Urinary bladder (tissue), 3 donors: ENCODE measurements at regions not wholly inside any gene's neighbourhood (a gene's known extent, or its start where the extent isn't known, plus 50 kb on each side); places are given as distances from the start of the nearest gene placed in this dataset.

ENCODE experiments used
- DNase-seq: peaks from one replicate; pipeline ENCODE4 v3.0.0-alpha.2; 2015; ENCODE audit errors: extremely low spot score
- H3K27ac ChIP-seq: one replicate; pipeline ENCODE4 v1.5.1; 2013; ENCODE audit warnings: low read depth, mild to moderate bottlenecking, moderate library complexity
- H3K36me3 ChIP-seq: one replicate; pipeline ENCODE4 v1.6.1; 2013; ENCODE audit warnings: mild to moderate bottlenecking, moderate library complexity; ENCODE audit not compliant: insufficient read depth
- H3K4me1 ChIP-seq: one replicate; pipeline ENCODE4 v1.6.1; 2013; ENCODE audit warnings: mild to moderate bottlenecking, moderate library complexity; ENCODE audit not compliant: insufficient read depth
- H3K4me3 ChIP-seq: one replicate; pipeline ENCODE4 v1.5.1; 2013; ENCODE audit warnings: low read depth, low read length
- WGBS: extraction: QIAGEN DNeasy Blood & Tissue Kit; methylation state at CpG from one replicate; pipeline ENCODE4 v1.1.7; 2013; 5-methylcytosine and 5-hydroxymethylcytosine counted together
- donor health status: healthy with polysubstance abuse.
- donor health status: healthy.

DNA sequence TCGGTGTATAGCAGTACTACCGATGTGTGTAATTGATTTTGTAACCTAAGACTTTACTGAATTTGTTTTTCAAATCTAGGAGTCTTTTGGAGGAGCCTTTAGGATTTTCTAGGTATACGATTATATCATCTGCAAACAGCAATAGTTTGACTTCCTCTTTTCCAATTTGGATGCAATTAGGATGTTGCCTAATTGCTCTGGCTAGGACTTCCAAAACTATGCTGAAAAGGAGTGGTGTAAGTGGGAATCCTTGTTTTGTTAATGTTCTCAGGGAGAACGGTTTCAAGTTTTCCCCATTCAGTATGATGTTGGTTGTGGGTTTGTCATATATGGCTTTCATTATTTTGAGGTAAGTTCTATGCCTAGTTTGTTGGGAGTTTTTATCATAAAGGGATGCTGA, 171.6 kb upstream of the PDE3A start:
- Histone ChIP-seq H3K36me3 (no peaks in the 10 kb centered on the region), H3K4me1 (no peaks in the 10 kb centered on the region), H3K4me3 (no peak overlapping the region), H3K27ac (no peak overlapping the region)
- 92% methylated on average over 4 of the region's 4 CpGs for WGBS
- no peak for DNase-seq

DNA sequence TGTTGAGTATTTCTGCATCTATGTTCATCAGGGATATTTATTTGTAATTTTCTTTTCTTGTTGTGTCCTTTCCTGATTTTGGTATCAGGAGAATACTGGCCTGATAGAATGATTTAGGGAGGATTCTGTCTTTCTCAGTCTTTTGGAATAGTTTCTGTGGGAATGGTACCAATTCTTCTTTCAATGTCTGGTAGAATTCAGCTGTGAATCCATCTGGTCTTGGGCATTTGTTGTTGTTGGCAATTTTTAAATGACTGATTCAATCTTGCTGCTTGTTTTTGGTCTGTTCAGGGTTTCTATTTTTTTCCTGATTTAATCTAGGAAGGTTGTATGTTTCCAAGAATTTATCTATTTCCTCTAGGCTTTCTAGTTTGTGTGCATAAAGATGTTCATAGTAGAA, 170.9 kb upstream of the PDE3A start:
- H3K4me3 ChIP-seq: no peak overlapping the region
- no peak overlapping the region for H3K27ac ChIP-seq
- DNase-seq: no peak
- H3K36me3 ChIP-seq: no peaks in the 10 kb centered on the region
- no peaks in the 10 kb centered on the region for H3K4me1 ChIP-seq

DNA sequence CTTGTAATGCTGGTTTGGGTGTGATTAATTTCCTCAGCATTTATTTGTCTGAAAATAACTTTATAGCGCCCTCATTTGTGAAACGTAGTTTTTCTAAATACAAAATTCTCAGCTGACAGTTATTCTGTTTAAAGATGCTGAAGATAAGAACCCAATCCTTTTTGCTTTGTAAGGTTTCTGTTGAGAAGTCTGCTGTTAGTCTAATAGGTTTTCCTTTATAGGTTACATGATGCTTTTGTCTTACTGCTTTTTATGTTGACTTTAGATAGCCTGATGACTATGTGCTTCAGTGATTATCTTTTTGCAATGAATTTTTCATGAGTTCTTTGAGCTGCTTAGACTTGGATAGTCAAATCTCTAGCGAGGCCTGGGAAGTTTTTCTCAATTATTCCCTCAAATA, 168.6 kb upstream of the PDE3A start:
- Histone ChIP-seq H3K36me3 (no peaks in the 10 kb centered on the region), H3K4me3 (no peak overlapping the region), H3K4me1 (no peaks in the 10 kb centered on the region), H3K27ac (no peak overlapping the region)
- DNase-seq: no peak
- 88% methylated on average over 3 of the region's 3 CpGs for WGBS

DNA sequence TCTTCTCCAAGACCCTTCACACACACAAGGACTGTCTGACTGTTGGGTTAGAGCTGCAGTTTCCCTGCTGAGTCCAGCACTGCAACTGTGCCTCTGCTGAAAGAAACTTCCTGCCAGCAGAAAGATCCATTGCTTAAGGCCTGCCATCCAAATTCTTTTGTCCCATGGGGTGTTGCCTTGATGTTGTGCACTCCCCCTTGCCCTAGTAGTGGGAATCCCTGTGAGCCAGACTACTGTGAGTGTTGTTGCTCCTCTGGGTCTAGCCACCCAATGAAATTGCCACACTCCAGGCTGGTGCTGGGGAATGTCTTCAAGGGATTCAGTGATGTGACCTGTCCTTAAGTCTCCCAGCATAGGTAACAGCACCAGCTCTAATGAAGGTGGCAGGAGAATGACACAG, 166.6 kb upstream of the PDE3A start:
- Histone ChIP-seq H3K4me3 (no peak overlapping the region), H3K4me1 (no peaks in the 10 kb centered on the region), H3K27ac (no peak overlapping the region), H3K36me3 (no peaks in the 10 kb centered on the region)
- DNase-seq: no peak

DNA sequence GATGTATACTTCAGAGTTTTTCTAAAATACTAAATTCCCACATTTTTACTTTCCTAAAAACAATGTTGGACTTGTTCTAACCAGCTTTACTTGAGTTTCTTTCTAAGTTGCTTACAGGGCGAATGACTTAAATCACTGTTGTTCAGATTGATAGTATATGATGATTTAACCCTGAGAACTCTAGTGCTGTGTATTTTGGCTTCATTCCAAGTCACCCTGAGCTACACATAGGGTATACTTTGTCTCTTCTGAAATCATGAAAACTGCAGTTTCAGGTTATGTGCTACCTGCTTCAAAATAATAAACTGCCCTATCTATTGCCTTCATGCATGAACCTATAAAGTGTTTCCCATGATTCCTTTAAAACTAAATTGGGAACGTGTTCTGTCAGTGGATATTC, 162.5 kb upstream of the PDE3A start:
- DNase-seq: no peak
- no peak overlapping the region for H3K4me3 ChIP-seq
- 55% methylated on average over 2 of the region's 2 CpGs for WGBS
- H3K36me3 ChIP-seq: no peaks in the 10 kb centered on the region
- no peak overlapping the region for H3K27ac ChIP-seq
- no peaks in the 10 kb centered on the region for H3K4me1 ChIP-seq

DNA sequence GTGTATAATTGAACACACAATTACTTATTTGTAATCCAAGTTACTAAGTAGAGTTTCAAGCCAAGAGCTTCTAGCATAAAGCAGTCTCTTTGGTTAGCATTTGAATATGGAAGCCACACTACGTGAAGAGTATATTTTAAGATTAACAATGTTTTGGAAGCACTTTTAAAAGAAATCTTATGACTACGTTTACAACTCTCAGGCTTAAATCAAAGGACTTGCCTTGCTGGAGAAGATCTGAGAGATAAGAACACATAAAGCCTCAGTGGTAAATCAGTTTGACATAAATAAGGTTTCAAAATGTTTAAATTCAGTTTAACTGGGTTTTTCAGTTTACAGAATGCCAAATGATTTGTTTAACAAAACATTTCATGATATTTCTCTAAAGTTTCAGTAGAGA, 161.9 kb upstream of the PDE3A start:
- no peaks in the 10 kb centered on the region for H3K36me3 ChIP-seq
- H3K4me1 ChIP-seq: no peaks in the 10 kb centered on the region
- H3K27ac ChIP-seq: no peak overlapping the region
- no peak overlapping the region for H3K4me3 ChIP-seq
- no peak for DNase-seq
- WGBS: 38% methylated on average over 2 of the region's 2 CpGs

DNA sequence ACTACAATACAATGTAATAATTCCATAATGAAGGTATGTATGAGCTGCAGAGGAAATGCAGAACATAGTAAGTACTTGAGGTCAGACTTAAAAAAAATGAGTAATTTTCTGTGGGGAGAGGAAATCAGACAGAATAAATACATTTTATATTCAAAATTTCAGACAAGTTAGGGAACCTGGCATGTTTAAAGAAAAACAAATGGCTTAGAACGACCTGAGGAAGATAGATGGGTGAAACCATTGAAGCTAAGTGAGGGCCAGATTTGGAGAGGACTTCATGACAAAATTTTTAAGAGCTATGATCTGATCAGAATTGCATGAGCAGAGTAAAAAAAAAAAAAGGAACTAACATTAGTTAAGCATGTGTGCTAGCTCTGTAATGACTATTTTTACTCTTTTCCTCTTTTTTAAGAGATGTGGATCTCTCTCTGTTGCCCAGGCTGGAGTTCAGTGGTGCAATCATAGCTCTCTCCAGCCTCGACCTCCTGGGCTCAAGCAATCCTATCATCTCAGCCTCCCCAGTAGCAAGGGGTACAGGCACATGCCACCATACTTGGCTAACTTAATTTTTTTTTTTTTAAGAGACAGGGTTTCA, 157.6 kb upstream of the PDE3A start:
- H3K27ac ChIP-seq: no peak overlapping the region
- H3K4me3 ChIP-seq: no peak overlapping the region
- 85% methylated on average over 2 of the region's 2 CpGs for WGBS
- H3K4me1 ChIP-seq: no peaks in the 10 kb centered on the region
- DNase-seq: no peak
- H3K36me3 ChIP-seq: no peaks in the 10 kb centered on the region

DNA sequence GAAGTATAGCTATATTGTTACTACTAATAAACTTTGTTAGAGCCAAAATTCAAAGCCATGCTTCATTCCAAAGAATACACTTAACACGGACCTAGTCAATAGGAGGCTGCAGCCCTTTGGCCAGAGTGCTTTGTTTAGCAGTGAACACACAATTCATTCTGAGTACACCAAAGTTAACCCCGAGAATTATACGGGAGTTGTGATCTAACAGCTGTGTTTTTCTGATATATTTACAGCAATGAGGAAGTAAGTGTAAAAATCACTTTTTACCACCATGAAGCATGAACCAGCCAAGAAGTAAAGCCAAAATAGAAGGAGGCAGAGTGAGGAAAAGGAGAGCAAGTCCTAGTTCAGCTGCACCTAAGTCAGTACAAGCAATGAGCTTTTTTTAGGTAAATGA, 156.8 kb upstream of the PDE3A start:
- no peak for DNase-seq
- Histone ChIP-seq H3K36me3 (no peaks in the 10 kb centered on the region), H3K27ac (no peak overlapping the region), H3K4me1 (no peaks in the 10 kb centered on the region), H3K4me3 (no peak overlapping the region)
- 19% methylated on average over 3 of the region's 3 CpGs for WGBS

DNA sequence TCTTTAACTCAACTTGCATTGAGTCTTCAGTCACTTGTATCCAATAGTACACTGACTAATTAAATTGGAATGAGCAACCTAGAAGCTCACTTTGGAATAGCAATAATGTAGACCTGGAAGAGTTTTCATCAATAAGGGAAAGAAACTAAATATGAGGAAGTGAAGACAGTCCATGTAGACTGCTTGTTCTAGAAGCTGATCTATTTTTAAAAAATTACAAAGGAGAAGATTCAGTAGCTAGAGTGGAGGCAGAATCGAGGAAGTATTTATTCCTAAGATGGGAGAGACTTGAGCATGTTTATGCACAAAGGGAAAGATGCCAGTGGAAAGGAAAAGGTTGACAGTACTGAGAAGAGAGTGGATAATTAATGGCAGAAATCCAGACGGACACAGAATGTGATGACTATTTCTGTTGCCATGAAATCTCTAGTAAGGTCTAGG, 156.3 kb upstream of the PDE3A start:
- H3K36me3 ChIP-seq: no peaks in the 10 kb centered on the region
- no peak for DNase-seq
- H3K27ac ChIP-seq: no peak overlapping the region
- WGBS: 10% methylated on average over 2 of the region's 2 CpGs
- no peaks in the 10 kb centered on the region for H3K4me1 ChIP-seq
- H3K4me3 ChIP-seq: no peak overlapping the region

DNA sequence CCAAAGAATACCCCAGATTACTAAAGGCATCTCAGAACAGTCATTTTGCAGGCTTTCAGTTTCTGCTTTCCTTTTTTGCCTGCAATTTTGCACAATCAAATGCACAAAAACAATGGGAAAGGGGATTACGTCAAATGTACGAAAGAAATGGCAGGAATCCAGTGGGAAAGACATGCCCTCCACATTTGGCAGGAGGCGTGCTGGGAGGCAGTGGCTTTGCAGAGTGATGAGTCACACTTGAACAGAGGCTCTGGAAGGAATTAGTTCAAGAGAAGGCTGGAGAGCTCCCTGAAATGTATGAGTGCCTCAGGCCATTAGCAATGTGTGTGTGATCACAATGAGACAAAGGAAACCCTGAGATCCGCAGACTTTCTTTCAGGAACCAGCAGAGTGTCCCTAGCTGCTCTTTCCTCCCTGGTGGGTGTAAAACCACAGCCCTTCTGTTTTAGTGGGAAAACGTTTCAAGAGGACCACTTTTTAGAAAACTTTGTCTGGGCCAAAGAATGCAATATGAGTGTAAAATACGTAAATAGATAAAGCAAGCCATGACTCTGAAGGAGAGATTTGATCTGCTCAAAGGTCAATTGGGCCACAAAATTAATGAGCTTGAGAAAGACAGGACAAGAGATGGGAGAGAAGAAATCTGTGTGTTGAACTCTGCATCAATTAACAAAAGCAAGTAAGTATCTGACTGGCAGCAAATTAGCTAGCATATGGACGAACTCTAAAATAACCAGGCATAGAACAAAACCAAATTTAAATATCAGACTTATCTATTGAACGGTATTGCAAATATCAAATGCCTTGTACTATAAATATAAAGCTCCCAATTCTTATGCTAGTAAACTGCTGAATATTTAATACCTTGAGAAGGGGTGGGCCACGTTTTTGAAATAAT, 155.4 kb upstream of the PDE3A start:
- peak; percentile 83 for DNase-seq
- no peak overlapping the region for H3K27ac ChIP-seq
- H3K36me3 ChIP-seq: no peaks in the 10 kb centered on the region
- 28% methylated on average over 9 of the region's 9 CpGs for WGBS
- no peaks in the 10 kb centered on the region for H3K4me1 ChIP-seq
- H3K4me3 ChIP-seq: no peak overlapping the region

DNA sequence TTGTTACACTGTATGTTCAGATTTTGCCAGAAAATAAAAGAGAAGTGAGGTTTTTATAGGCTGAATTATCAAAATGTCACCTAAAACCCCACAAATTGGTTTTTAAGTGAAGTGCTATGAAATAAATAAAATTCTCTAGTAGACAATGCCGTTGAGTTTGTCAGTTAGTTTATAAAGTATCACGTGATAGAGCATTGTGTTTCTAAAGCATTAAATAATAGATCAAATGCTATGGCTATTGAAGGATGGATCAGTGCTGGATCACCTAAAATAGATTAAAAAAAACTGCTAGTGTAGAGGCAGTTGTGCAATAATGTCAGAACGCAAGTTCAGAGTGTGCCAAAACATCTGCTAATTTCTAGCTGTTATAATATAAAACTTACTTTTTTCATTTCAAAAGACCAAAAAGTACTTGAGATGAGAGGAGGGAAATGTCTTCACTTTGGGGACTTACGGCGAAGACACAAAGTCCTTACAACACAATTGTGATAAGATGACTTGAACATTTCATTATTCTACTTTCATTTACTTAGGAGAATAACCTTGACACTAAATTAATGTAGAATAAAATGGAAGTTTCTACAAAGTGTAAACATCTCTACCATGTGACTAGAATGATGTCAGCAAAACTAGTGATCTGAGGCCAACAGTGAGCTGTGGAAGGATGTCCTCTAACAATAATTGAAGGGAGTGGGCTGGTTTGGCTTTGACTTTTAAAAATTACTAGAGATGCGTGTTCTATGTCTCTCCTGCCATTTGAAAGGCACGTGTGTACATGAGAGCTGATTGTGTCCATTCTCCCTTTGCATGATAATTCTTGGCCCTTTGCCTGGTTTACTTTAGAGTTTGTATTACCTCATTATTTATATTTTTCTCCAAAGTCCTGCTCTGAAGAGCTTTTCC, 154.4 kb upstream of the PDE3A start:
- DNase-seq: no peak
- Histone ChIP-seq H3K4me1 (no peaks in the 10 kb centered on the region), H3K4me3 (no peak overlapping the region), H3K36me3 (no peaks in the 10 kb centered on the region), H3K27ac (no peak overlapping the region)
- WGBS: 67% methylated on average over 7 of the region's 7 CpGs

DNA sequence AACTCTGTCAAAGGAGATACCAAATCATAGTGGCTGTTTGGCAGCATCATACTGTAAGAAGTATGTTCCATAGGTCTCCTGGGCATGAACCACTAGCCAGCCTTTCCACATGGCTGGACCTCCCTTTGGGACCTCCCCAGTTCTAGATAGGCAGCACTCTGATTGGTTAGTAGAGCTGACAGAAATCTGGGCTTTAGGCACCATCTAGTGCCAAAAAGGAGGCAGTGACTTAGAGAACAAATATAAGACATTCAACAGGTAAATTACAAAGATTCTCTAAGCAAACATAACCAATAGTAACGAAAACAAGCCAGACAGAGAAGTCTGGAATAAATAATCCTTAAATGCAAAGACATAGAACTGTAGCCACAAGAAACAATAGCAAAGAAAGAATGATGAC, 148.0 kb upstream of the PDE3A start:
- 87% methylated on average over 1 of the region's 1 CpG for WGBS
- Histone ChIP-seq H3K27ac (no peak overlapping the region), H3K36me3 (no peaks in the 10 kb centered on the region), H3K4me1 (no peaks in the 10 kb centered on the region), H3K4me3 (no peak overlapping the region)
- DNase-seq: no peak

DNA sequence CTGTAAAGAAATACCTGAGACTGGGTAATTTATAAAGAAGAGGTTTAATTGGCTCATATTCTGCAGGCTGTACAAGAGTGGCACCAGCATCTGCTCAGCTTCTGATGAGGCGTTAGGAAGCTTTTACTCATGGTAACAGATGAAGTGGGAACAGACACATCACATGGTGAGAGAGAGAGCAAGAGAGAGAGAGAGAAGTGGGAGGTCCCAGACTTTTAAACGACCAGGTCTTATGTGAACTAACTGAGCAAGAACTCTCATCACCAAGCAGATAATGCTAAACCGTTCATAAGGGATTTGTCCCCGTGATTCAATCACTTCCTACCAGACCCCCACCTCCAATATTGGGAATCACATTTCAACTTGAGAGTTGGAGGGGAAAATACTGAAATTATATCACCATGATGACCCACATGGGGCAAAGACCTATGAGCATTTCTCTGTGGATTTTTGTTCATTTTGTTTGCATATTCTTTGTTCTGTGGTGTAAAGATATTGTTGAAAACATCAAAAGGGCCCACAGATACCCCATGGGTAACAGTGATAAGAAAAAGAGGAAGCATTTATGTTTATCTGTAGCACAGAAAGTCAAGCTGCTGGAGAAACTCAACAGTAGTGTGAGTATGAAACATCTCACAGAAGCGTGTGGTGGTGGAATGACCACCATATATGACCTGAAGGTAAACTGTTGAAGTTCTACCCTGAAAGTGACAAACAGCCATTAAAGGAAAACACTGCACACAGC, 135.2 kb upstream of the PDE3A start:
- no peaks in the 10 kb centered on the region for H3K4me1 ChIP-seq
- DNase-seq: no peak
- no peak overlapping the region for H3K27ac ChIP-seq
- no peak overlapping the region for H3K4me3 ChIP-seq
- no peaks in the 10 kb centered on the region for H3K36me3 ChIP-seq
- 83% methylated on average over 5 of the region's 5 CpGs for WGBS
